ENCODE measurements at regions not wholly inside any gene's neighbourhood (a gene's known extent, or its start where the extent isn't known, plus 50 kb on each side); places are given as distances from the start of the nearest gene placed in this dataset.

DNA sequence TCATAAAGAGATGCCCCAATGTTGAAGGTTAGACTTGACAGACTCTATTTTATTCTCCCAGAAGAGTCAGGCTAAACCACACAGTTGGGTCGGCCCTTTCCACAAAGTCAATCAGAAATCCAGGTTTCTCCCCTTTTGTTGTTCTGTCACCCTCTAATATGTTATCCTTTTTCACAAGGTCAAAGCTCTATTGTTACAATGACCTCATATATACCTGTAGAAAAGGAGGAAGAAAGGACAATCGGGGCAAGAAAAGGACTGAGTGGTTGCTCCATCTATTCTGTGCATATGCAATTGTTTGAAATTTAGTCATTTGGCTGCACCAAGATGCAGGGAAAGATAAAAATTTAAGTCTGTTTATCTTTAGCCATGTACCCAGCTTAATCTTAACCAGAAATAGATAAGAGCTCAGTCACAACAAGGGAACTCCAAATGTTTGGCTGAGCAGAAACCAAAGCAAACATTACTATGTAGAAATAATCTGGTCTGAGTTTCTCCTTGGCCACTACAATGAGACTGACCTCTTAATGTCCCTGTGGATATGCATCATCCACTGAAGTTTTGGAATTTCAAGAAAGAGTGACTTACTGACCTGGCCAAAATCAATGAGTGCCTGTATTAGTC, 503.7 kb downstream of the GALC start:
- TF ChIP-seq CTCF (conservative IDR thresholded peaks at IDR 0.05), result no peak
- H3K36me3 Mint-ChIP-seq (ENCODE audit: low read depth), result no peaks in the 10 kb centered on the region
- peaks cover 32% of the 10 kb centered on the region for H3K4me1 Mint-ChIP-seq
- Histone ChIP-seq H3K4me1 (ENCODE audit: control insufficient read depth, insufficient read depth, low read length) (peaks cover 5% of the 10 kb centered on the region), H3K27ac (ENCODE audit: low read depth, low read length) (no peak overlapping the region), H3K9me3 (ENCODE audit: control insufficient read depth, low read length) (no peaks in the 10 kb centered on the region), H3K4me3 (ENCODE audit: low read length) (no peak overlapping the region), H3K27me3 (ENCODE audit: control insufficient read depth, insufficient read depth, low read length, poor library complexity, severe bottlenecking) (no peaks in the 10 kb centered on the region), H3K9ac (ENCODE audit: extremely low read depth, low read length, poor library complexity, severe bottlenecking) (no peak overlapping the region), H3K36me3 (ENCODE audit: control insufficient read depth, insufficient read depth, low read length) (no peaks in the 10 kb centered on the region)
- H3K9me3 Mint-ChIP-seq, result peaks cover 5% of the 10 kb centered on the region
- no peak overlapping the region for H3K27ac Mint-ChIP-seq
- WGBS, 2 experiments (ENCODE audit: insufficient coverage in 1 of 2, insufficient read length in 1 of 2), result 83 to 93% methylated on average over 1 to 2 of the region's 2 CpGs
- no peak for DNase-seq
- H3K4me3 Mint-ChIP-seq, result no peak overlapping the region
- no peaks in the 10 kb centered on the region for H3K27me3 Mint-ChIP-seq (ENCODE audit: insufficient read depth)

DNA sequence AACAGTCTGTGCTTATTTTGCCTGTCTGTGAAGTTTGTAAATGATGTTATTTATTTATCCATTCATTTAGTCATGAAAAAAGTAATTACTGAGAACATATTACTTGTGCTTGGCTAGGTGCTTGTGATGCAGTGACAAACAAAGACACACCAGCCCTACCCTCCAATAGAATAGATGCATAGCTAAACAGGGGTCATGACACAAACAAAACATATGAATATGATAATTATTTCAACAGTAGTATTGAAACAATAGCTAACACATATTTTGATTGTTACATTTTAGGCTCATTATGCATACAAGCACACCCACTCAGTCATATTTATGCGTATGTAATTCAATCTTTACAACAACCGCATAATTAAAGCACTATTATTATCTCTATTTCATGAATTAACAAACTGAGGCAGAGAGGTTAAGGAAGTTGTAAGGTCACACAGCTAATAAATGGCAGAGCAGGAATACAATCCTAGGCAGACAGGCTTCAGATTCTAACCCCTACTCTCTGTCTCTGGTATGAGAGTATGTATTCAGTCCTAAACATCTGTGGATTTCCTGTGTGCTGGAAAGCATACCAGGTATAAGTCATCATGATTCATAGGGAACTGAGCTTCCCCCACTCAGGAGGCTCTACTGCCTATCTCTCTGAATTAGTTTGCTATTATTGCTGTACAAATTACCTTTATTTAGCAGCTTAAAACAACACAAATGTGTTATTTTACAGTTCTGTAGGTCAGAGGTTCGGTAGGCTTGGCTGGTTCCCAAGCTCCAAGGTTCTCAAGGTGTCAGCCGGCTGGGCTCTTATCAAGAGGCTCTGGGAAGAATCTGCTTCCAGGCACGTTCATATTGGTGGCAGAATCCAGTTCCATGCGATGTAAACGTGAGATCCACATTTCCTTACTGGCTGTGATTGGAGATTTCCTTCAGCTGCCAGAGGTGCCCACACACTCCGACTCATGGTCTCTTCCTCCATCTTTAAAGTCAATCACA, 509.4 kb downstream of the GALC start:
- Mint-ChIP-seq H3K4me3 (no peak overlapping the region), H3K27ac (no peak overlapping the region), H3K4me1 (peaks cover 12% of the 10 kb centered on the region), H3K36me3 (ENCODE audit: low read depth) (peaks cover 3% of the 10 kb centered on the region), H3K27me3 (ENCODE audit: insufficient read depth) (no peaks in the 10 kb centered on the region), H3K9me3 (peaks cover 9% of the 10 kb centered on the region)
- no peak overlapping the region for H3K27ac ChIP-seq (ENCODE audit: low read depth, low read length)
- no peak for TF ChIP-seq CTCF (conservative IDR thresholded peaks at IDR 0.05)
- no peaks in the 10 kb centered on the region for H3K36me3 ChIP-seq (ENCODE audit: control insufficient read depth, insufficient read depth, low read length)
- no peaks in the 10 kb centered on the region for H3K27me3 ChIP-seq (ENCODE audit: control insufficient read depth, insufficient read depth, low read length, poor library complexity, severe bottlenecking)
- H3K4me3 ChIP-seq (ENCODE audit: low read length), result no peak overlapping the region
- DNase-seq, result no peak
- no peak overlapping the region for H3K9ac ChIP-seq (ENCODE audit: extremely low read depth, low read length, poor library complexity, severe bottlenecking)
- no peaks in the 10 kb centered on the region for H3K4me1 ChIP-seq (ENCODE audit: control insufficient read depth, insufficient read depth, low read length)
- peaks cover 7% of the 10 kb centered on the region for H3K9me3 ChIP-seq (ENCODE audit: control insufficient read depth, low read length)
- WGBS, 2 experiments (ENCODE audit: insufficient coverage in 1 of 2, insufficient read length in 1 of 2), result 94 to 96% methylated on average over 4 to 8 of the region's 8 CpGs

DNA sequence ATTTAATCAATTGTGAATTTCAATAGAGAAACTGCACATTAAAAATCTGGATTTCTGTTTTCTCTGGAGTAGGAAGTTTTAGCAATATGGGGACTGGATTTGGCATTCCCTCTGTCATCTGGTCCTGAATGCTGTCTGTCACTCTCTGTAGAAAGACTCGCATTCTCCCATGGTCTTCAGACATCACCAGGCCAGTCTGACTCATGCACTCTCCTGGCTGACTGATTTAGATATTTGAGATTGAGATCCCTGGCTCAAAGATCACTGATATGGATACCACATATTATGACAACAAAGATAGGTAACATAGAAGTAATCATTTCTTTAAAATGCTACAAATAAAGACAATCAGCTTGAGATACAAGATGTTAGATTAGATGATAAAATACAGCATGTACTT, 524.5 kb downstream of the GALC start:
- Histone ChIP-seq H3K9me3 (ENCODE audit: control insufficient read depth, low read length) (peaks cover 12% of the 10 kb centered on the region), H3K4me1 (ENCODE audit: control insufficient read depth, insufficient read depth, low read length) (peaks cover 2% of the 10 kb centered on the region), H3K27ac (ENCODE audit: low read depth, low read length) (no peak overlapping the region), H3K36me3 (ENCODE audit: control insufficient read depth, insufficient read depth, low read length) (no peaks in the 10 kb centered on the region), H3K9ac (ENCODE audit: extremely low read depth, low read length, poor library complexity, severe bottlenecking) (no peak overlapping the region), H3K27me3 (ENCODE audit: control insufficient read depth, insufficient read depth, low read length, poor library complexity, severe bottlenecking) (no peaks in the 10 kb centered on the region), H3K4me3 (ENCODE audit: low read length) (no peak overlapping the region)
- 89% methylated on average over 1 of the region's 1 CpG; no CpG with 5 or more reads in 1 of the 2 experiments for WGBS, 2 experiments (ENCODE audit: insufficient coverage in 1 of 2, insufficient read length in 1 of 2)
- Mint-ChIP-seq H3K36me3 (ENCODE audit: low read depth) (no peaks in the 10 kb centered on the region), H3K27me3 (ENCODE audit: insufficient read depth) (no peaks in the 10 kb centered on the region), H3K4me3 (no peak overlapping the region), H3K9me3 (no peaks in the 10 kb centered on the region), H3K27ac (no peak overlapping the region), H3K4me1 (peaks cover 6% of the 10 kb centered on the region)
- no peak for TF ChIP-seq CTCF (conservative IDR thresholded peaks at IDR 0.05)
- DNase-seq, result no peak

Data from endodermal cell (in vitro differentiated cells).